Neuronal stem cell (in vitro differentiated cells): ENCODE measurements at regions not wholly inside any gene's neighbourhood (a gene's known extent, or its start where the extent isn't known, plus 50 kb on each side); places are given as distances from the start of the nearest gene placed in this dataset.
A peak's percentile ranks its signal among the peaks of the same experiment; 100 is the strongest.

Experiments used
- DNase-seq: peaks from one replicate; pipeline ENCODE4 v3.0.0-alpha.2; 2013; ENCODE audit warnings: low spot score
- H2AFZ ChIP-seq: one replicate; pipeline ENCODE4 v1.6.1; 2013; ENCODE audit warnings: mild to moderate bottlenecking, low read length, inconsistent platforms
- H2AK5ac ChIP-seq: 2 replicates; pipeline ENCODE4 v1.6.1; 2013; ENCODE audit warnings: low read depth, mild to moderate bottlenecking, inconsistent platforms, low read length, moderate library complexity, mixed read lengths
- H2BK120ac ChIP-seq: 2 replicates; pipeline ENCODE4 v1.6.1; 2013; ENCODE audit warnings: low read depth, mild to moderate bottlenecking, inconsistent platforms, low read length, moderate library complexity, mixed read lengths
- H2BK12ac ChIP-seq: one replicate; pipeline ENCODE4 v1.6.1; 2013; ENCODE audit warnings: low read length, inconsistent platforms
- H2BK15ac ChIP-seq: 2 replicates; pipeline ENCODE4 v1.6.1; 2013; ENCODE audit warnings: mild to moderate bottlenecking, low read length, inconsistent platforms, mixed read lengths
- H2BK5ac ChIP-seq: one replicate; pipeline ENCODE4 v1.6.1; 2013; ENCODE audit warnings: inconsistent platforms, mild to moderate bottlenecking, low read length, moderate library complexity
- H3K14ac ChIP-seq: one replicate; pipeline ENCODE4 v1.6.1; 2013; ENCODE audit warnings: low read length, inconsistent platforms
- H3K18ac ChIP-seq: 2 replicates; pipeline ENCODE4 v1.6.1; 2013; ENCODE audit warnings: low read length, inconsistent platforms
- H3K23ac ChIP-seq: 2 replicates; pipeline ENCODE4 v1.6.1; 2013; ENCODE audit warnings: low read depth, mild to moderate bottlenecking, mixed read lengths, low read length, inconsistent platforms; ENCODE audit not compliant: poor library complexity
- H3K27ac ChIP-seq: replicated peaks from 3 replicates; pipeline ENCODE4 v1.5.1; 2013; ENCODE audit warnings: low read length, inconsistent platforms
- H3K27me3 ChIP-seq, 3 experiments: 2 replicates each; pipeline ENCODE4 v1.6.1; 2013; ENCODE audit warnings: low read length in 3 of 3, mild to moderate bottlenecking in 2 of 3, inconsistent platforms in 1 of 3, low read depth in 1 of 3, mixed read lengths in 1 of 3, moderate library complexity in 1 of 3; ENCODE audit not compliant: control insufficient read depth in 3 of 3, insufficient read depth in 3 of 3
- H3K36me3 ChIP-seq, 2 donors: replicated peaks in 1 of 2; 2 replicates each; pipeline ENCODE4 v1.6.1; 2013; ENCODE audit warnings: low read length in 2 of 2; ENCODE audit not compliant: control insufficient read depth in 2 of 2, insufficient read depth in 2 of 2
- H3K4ac ChIP-seq: 2 replicates; pipeline ENCODE4 v1.6.1; 2013; ENCODE audit warnings: inconsistent platforms, mild to moderate bottlenecking, low read length, moderate library complexity
- H3K4me1 ChIP-seq, 2 donors: 1 replicate in 1 of 2; 2 replicates in 1 of 2; pipeline ENCODE4 v1.6.1; 2013; ENCODE audit warnings: low read length in 2 of 2, low read depth in 1 of 2; ENCODE audit not compliant: control insufficient read depth in 2 of 2, insufficient read depth in 1 of 2
- H3K4me2 ChIP-seq: one replicate; pipeline ENCODE4 v1.6.1; 2013; ENCODE audit warnings: mild to moderate bottlenecking, low read length, inconsistent platforms; ENCODE audit not compliant: insufficient read depth, poor library complexity, severe bottlenecking
- H3K4me3 ChIP-seq, 2 donors: 2 replicates each; pipeline ENCODE4 v1.5.1; 2013; ENCODE audit warnings: low read length in 2 of 2, mild to moderate bottlenecking in 2 of 2, inconsistent platforms in 1 of 2, moderate library complexity in 1 of 2
- H3K79me1 ChIP-seq: one replicate; pipeline ENCODE4 v1.6.1; 2013; ENCODE audit warnings: low read depth, mild to moderate bottlenecking, inconsistent platforms, low read length, moderate library complexity
- H3K9ac ChIP-seq: one replicate; pipeline ENCODE4 v1.6.1; 2013; ENCODE audit warnings: mild to moderate bottlenecking, low read depth, low read length, inconsistent platforms; ENCODE audit not compliant: poor library complexity
- H3K9me3 ChIP-seq, 2 donors: replicated peaks in 1 of 2; 2 replicates each; pipeline versions ENCODE3 to v1.6.1; 2013; ENCODE audit warnings: low read length in 2 of 2, mild to moderate bottlenecking in 2 of 2, inconsistent platforms in 1 of 2, low read depth in 1 of 2, mixed read lengths in 1 of 2, moderate library complexity in 1 of 2; ENCODE audit not compliant: control insufficient read depth in 2 of 2, insufficient read depth in 1 of 2
- H4K8ac ChIP-seq: one replicate; pipeline ENCODE4 v1.6.1; 2013; ENCODE audit warnings: low read depth, mild to moderate bottlenecking, inconsistent platforms, low read length, moderate library complexity
- H4K91ac ChIP-seq: one replicate; pipeline ENCODE4 v1.6.1; 2013; ENCODE audit warnings: low read length, low read depth, mild to moderate bottlenecking, inconsistent platforms; ENCODE audit not compliant: poor library complexity
- WGBS, 2 donors: extraction: QIAGEN DNeasy Blood & Tissue Kit; methylation state at CpG; one replicate each; pipeline ENCODE4 v1.1.7; 2013; ENCODE audit warnings: missing lambda C conversion rate in 2 of 2, mixed read lengths in 1 of 2; ENCODE audit not compliant: insufficient read length in 2 of 2, insufficient replicate concordance in 1 of 2; ENCODE audit errors: extremely low coverage in 2 of 2; 5-methylcytosine and 5-hydroxymethylcytosine counted together

DNA sequence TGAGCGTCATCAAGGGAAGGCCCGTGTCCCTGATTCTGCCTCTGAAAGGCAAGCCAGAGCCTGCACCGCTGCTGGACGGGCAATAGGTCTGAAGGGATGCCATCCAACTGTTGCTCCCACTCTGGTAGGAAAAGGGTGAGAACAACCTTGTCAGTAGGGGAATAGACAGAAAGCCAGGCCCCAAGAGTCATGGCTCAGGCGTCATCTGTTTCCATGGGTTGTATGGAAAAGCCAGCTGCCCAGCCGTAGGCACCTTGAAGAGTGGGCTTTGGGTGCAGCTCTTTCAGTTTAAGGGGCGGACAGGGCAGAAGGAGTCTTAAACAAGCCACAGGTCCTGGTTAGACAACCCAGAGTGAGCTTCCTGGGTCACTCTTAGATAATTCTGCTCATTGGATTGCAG lies 66.5 kb downstream of the RNF6 start:
- H2BK120ac ChIP-seq, result no peak overlapping the region
- no peak overlapping the region for H4K8ac ChIP-seq
- H3K9ac ChIP-seq, result no peak overlapping the region
- no peak overlapping the region for H2BK15ac ChIP-seq
- H4K91ac ChIP-seq, result no peak overlapping the region
- no peak overlapping the region for H3K14ac ChIP-seq
- no peaks in the 10 kb centered on the region for H3K4me1 ChIP-seq
- no peaks in the 10 kb centered on the region for H3K36me3 ChIP-seq
- WGBS, 2 donors, result no CpG with 5 or more reads among the region's 7 CpGs
- H3K27me3 ChIP-seq, result no peaks in the 10 kb centered on the region
- peaks cover 0 to 2% of the 10 kb centered on the region in 2 donors for H3K9me3 ChIP-seq
- H2AK5ac ChIP-seq, result no peak overlapping the region
- no peak overlapping the region for H2AFZ ChIP-seq
- H3K4me3 ChIP-seq, result no peak overlapping the region
- H3K4me2 ChIP-seq, result no peak overlapping the region
- no peak overlapping the region for H2BK12ac ChIP-seq
- no peak overlapping the region for H3K4ac ChIP-seq
- H3K27ac ChIP-seq, result no peak overlapping the region
- no peak for DNase-seq
- H3K23ac ChIP-seq, result no peak overlapping the region
- H3K79me1 ChIP-seq, result no peaks in the 10 kb centered on the region
- no peak overlapping the region for H3K18ac ChIP-seq
- no peak overlapping the region for H2BK5ac ChIP-seq

DNA sequence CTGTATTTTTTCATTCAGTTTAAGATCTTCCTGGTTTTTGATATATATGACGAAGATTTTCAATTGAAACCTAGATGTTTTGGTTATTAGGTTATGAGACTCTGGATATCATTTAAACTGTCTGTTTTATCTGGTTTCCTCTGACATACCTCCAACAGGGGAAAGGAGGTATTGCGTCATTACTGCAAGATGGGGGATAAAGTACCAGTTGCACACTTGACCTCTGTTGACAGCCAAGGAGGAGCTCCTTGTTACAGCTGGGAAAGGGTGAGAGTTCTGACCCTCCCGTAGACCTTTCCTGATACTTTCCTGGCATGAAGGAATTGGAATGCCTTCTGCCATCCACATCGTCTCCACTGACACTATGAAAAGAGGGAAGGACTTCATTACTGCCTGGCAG lies 82.0 kb upstream of the SHISA2 start:
- Histone ChIP-seq H3K79me1 (no peaks in the 10 kb centered on the region), H3K18ac (no peak overlapping the region), H2BK12ac (no peak overlapping the region), H3K27me3 (no peaks in the 10 kb centered on the region), H3K27ac (no peak overlapping the region), H3K36me3 (no peaks in the 10 kb centered on the region), H3K9ac (no peak overlapping the region), H2AK5ac (no peak overlapping the region), H2BK120ac (no peak overlapping the region), H3K4ac (no peak overlapping the region), H3K4me2 (no peak overlapping the region), H2BK5ac (no peak overlapping the region), H4K8ac (no peak overlapping the region), H3K9me3 (no peaks in the 10 kb centered on the region), H2AFZ (no peak overlapping the region), H3K4me3 (no peak overlapping the region), H3K14ac (no peak overlapping the region), H3K23ac (no peak overlapping the region), H4K91ac (no peak overlapping the region), H3K4me1 (peaks cover 0 to 2% of the 10 kb centered on the region in 2 donors), H2BK15ac (no peak overlapping the region)
- no CpG with 5 or more reads among the region's 4 CpGs for WGBS, 2 donors
- no peak for DNase-seq

DNA sequence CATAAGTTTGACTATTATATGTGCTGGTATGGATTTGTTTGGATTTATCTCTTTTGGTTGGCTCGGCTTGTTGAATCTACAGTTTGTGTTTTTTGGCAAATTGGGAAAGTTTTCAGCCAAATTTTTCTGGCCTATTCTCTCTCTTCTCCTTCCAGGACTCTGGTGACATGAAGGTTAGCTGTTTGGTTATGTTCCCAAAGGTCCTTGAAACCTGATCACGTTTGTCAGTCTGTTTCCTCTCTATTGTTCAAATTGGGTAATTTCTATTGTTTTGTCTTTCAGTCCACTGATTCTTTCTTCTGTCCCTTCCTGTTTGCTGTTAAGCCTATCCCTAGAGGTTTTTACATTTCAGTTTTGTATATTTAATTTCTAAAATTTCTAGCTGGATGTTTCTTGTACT lies 81.5 kb upstream of the SHISA2 start:
- DNase-seq, result no peak
- H3K9me3 ChIP-seq, result no peaks in the 10 kb centered on the region
- no peak overlapping the region for H2BK120ac ChIP-seq

DNA sequence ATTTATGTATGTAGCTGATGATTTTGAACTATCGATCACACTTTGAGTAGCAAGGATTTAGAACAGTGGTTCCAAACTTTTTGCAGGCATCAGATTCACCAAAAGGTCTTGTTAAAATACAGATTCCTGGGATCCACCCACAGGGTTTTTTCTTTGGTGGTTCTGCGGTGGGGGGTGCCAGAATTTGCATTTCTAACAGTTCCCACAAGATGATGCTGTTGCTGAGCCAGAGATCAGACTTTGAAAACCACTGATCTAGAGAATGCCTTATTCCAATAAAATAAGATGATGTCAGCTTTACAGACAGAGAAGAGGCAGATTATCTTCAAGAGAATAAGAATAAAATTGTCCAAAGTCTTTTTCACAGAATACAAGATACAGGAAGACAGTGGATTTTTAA lies 80.9 kb upstream of the SHISA2 start:
- no peak overlapping the region for H4K91ac ChIP-seq
- no peak overlapping the region for H3K27ac ChIP-seq
- no peak overlapping the region for H2BK15ac ChIP-seq
- H3K18ac ChIP-seq, result no peak overlapping the region
- no peak overlapping the region for H2BK5ac ChIP-seq
- no peak overlapping the region for H2BK12ac ChIP-seq
- WGBS, 2 donors, result no CpG with 5 or more reads among the region's 2 CpGs
- no peaks in the 10 kb centered on the region for H3K36me3 ChIP-seq
- no peak overlapping the region for H4K8ac ChIP-seq
- no peaks in the 10 kb centered on the region for H3K79me1 ChIP-seq
- H3K4ac ChIP-seq, result no peak overlapping the region
- no peak overlapping the region for H3K14ac ChIP-seq
- no peak overlapping the region for H2AK5ac ChIP-seq
- no peak overlapping the region for H2BK120ac ChIP-seq
- peak; percentile 4 for DNase-seq
- no peak overlapping the region for H3K23ac ChIP-seq
- H2AFZ ChIP-seq, result no peak overlapping the region
- H3K4me1 ChIP-seq, result peaks cover 0 to 2% of the 10 kb centered on the region in 2 donors
- no peak overlapping the region for H3K4me2 ChIP-seq
- no peak overlapping the region for H3K4me3 ChIP-seq
- no peaks in the 10 kb centered on the region for H3K9me3 ChIP-seq
- H3K9ac ChIP-seq, result no peak overlapping the region
- H3K27me3 ChIP-seq, result no peaks in the 10 kb centered on the region

More for the DNA sequence above, 81.5 kb upstream of the SHISA2 start:
- no peak overlapping the region for H2AK5ac ChIP-seq
- no peak overlapping the region for H4K91ac ChIP-seq
- H3K14ac ChIP-seq, result no peak overlapping the region
- no peak overlapping the region for H3K4me3 ChIP-seq
- no peak overlapping the region for H2BK15ac ChIP-seq
- H3K27me3 ChIP-seq, result no peaks in the 10 kb centered on the region
- H3K9ac ChIP-seq, result no peak overlapping the region
- no peak overlapping the region for H4K8ac ChIP-seq
- no peaks in the 10 kb centered on the region for H3K36me3 ChIP-seq
- H2BK12ac ChIP-seq, result no peak overlapping the region
- no peaks in the 10 kb centered on the region for H3K79me1 ChIP-seq
- peaks cover 0 to 2% of the 10 kb centered on the region in 2 donors for H3K4me1 ChIP-seq
- no peak overlapping the region for H3K4me2 ChIP-seq
- H3K4ac ChIP-seq, result no peak overlapping the region
- H2AFZ ChIP-seq, result no peak overlapping the region
- no peak overlapping the region for H3K23ac ChIP-seq
- H3K27ac ChIP-seq, result no peak overlapping the region
- no peak overlapping the region for H3K18ac ChIP-seq
- WGBS, 2 donors, result no CpG with 5 or more reads among the region's 2 CpGs
- H2BK5ac ChIP-seq, result no peak overlapping the region
